SK-N-SH (cell line): ENCODE measurements at regions not wholly inside any gene's neighbourhood (a gene's known extent, or its start where the extent isn't known, plus 50 kb on each side); places are given as distances from the start of the nearest gene placed in this dataset.

Experiments used
- CTCF ChIA-PET: fragments of 300-600, 350-600 bp; formaldehyde crosslinking; extraction: SDS; loops from one replicate; lab custom pipeline; 2021; lab: Yijun Ruan, JAX
- POLR2A ChIA-PET: fragments of 350-600 bp; sonication (Branson Sonifier 250); formaldehyde crosslinking; extraction: SDS; loops from one replicate; lab custom pipeline; 2020; ENCODE audit warnings: antibody characterized with exemption, inconsistent platforms; lab: Yijun Ruan, JAX
- DNase-seq: peaks from one replicate; pipeline ENCODE4 v3.0.0; 2012
- H2AFZ ChIP-seq: fragments of 200-600 bp; sonication (generic); 2 replicates; pipeline ENCODE4 v1.8.1; 2016; ENCODE audit warnings: antibody characterized with exemption, mild to moderate bottlenecking, low read depth
- H3F3A ChIP-seq: fragments of 200-600 bp; sonication (generic); replicated peaks from 2 replicates; pipeline ENCODE3; 2016; ENCODE audit warnings: antibody characterized with exemption, mild to moderate bottlenecking; ENCODE audit not compliant: insufficient read depth
- H3K27ac ChIP-seq, 2 experiments: fragments of 200-500 bp in 1 of 2; fragments of 200-600 bp in 1 of 2; sonication (Bioruptor generic) in 1 of 2; sonication (generic), shearing (Covaris generic) in 1 of 2; 2 replicates each; pipeline versions ENCODE4 v1.5.1 to v1.6.1; 2014 to 2016; ENCODE audit warnings: low read depth in 2 of 2, inconsistent platforms in 1 of 2, low read length in 1 of 2, mild to moderate bottlenecking in 1 of 2, mixed read lengths in 1 of 2
- H3K27me3 ChIP-seq: fragments of 200-600 bp; sonication (generic), shearing (Covaris generic); 2 replicates; pipeline ENCODE4 v1.6.1; 2016; ENCODE audit warnings: mixed run types; ENCODE audit not compliant: insufficient read depth
- H3K36me3 ChIP-seq, 2 experiments: fragments of 200-500 bp in 1 of 2; fragments of 200-600 bp in 1 of 2; sonication (Bioruptor generic) in 1 of 2; sonication (generic) in 1 of 2; replicated peaks in 1 of 2; 2 replicates each; pipeline versions ENCODE3 to v1.5.1; 2014 to 2016; ENCODE audit warnings: low read length in 1 of 2, mild to moderate bottlenecking in 1 of 2; ENCODE audit not compliant: insufficient read depth in 2 of 2, control insufficient read depth in 1 of 2
- H3K4me1 ChIP-seq, 2 experiments: fragments of 200-500 bp in 1 of 2; fragments of 200-600 bp in 1 of 2; sonication (Bioruptor generic) in 1 of 2; sonication (generic), shearing (Covaris generic) in 1 of 2; 2 replicates each; pipeline versions ENCODE4 v1.5.1 to v1.6.1; 2014 to 2016; ENCODE audit warnings: low read depth in 1 of 2, low read length in 1 of 2, mixed run types in 1 of 2; ENCODE audit not compliant: insufficient read depth in 2 of 2, control insufficient read depth in 1 of 2
- H3K4me2 ChIP-seq: fragments of 200-600 bp; sonication (generic), shearing (Covaris generic); 2 replicates; pipeline ENCODE4 v1.6.1; 2017; ENCODE audit warnings: mixed run types
- H3K4me3 ChIP-seq, 2 experiments: fragments of 200-500 bp in 1 of 2; fragments of 200-600 bp in 1 of 2; sonication (Bioruptor generic) in 1 of 2; sonication (generic), shearing (Covaris generic) in 1 of 2; 2 replicates each; pipeline versions ENCODE4 v1.5.1 to v1.8.1; 2014 to 2016; ENCODE audit warnings: low read depth in 2 of 2, inconsistent platforms in 1 of 2, low read length in 1 of 2, mild to moderate bottlenecking in 1 of 2, mixed read lengths in 1 of 2, moderate library complexity in 1 of 2
- H3K79me2 ChIP-seq: fragments of 200-600 bp; sonication (generic); 2 replicates; pipeline ENCODE4 v1.8.1; 2017; ENCODE audit warnings: mild to moderate bottlenecking; ENCODE audit not compliant: insufficient read depth
- H3K9ac ChIP-seq: fragments of 200-600 bp; sonication (generic); 2 replicates; pipeline ENCODE4 v1.6.1; 2017; ENCODE audit warnings: mixed run types
- H3K9me2 ChIP-seq: fragments of 200-600 bp; sonication (generic); 2 replicates; pipeline ENCODE4 v1.6.1; 2017; ENCODE audit warnings: mixed run types
- H3K9me3 ChIP-seq: fragments of 200-600 bp; sonication (generic); 2 replicates; pipeline ENCODE4 v1.6.1; 2017; ENCODE audit warnings: mixed run types, mild to moderate bottlenecking, moderate library complexity
- H4K20me1 ChIP-seq: fragments of 200-600 bp; sonication (generic); 2 replicates; pipeline ENCODE4 v1.6.1; 2017; ENCODE audit warnings: mild to moderate bottlenecking, mixed run types; ENCODE audit not compliant: insufficient read depth
- EP300 ChIP-seq, 2 experiments: IDR thresholded peaks; 2 replicates each; pipeline versions ENCODE4 v1.4.0 to v1.6.1; 2012; ENCODE audit warnings: borderline replicate concordance in 1 of 2, low read depth in 1 of 2, low read length in 1 of 2
- FOSL2 ChIP-seq: IDR thresholded peaks from 2 replicates; pipeline ENCODE4 v1.4.0; 2012; ENCODE audit warnings: low read depth, mild to moderate bottlenecking, moderate library complexity, borderline replicate concordance
- FOXJ3 ChIP-seq: sonication (generic); formaldehyde crosslinking; IDR thresholded peaks from 2 replicates; pipeline ENCODE4 v1.5.1; 2020; ENCODE audit warnings: mild to moderate bottlenecking, missing genetic modification reagents
- JUND ChIP-seq: IDR thresholded peaks from 2 replicates; pipeline ENCODE4 v1.4.0; 2012
- NRF1 ChIP-seq: IDR thresholded peaks from 2 replicates; pipeline ENCODE4 v1.6.1; 2012; ENCODE audit warnings: low read depth, mild to moderate bottlenecking, low read length
- POLR2AphosphoS5 ChIP-seq: IDR thresholded peaks from 2 replicates; pipeline ENCODE4 v1.6.1; 2012; ENCODE audit warnings: low read depth, low read length
- RAD21 ChIP-seq: IDR thresholded peaks from 2 replicates; pipeline ENCODE4 v1.6.1; 2012; ENCODE audit warnings: mild to moderate bottlenecking, low read length
- REST ChIP-seq: IDR thresholded peaks from 2 replicates; pipeline ENCODE4 v1.6.1; 2012; ENCODE audit warnings: mild to moderate bottlenecking, low read depth, low read length, moderate library complexity
- RFX5 ChIP-seq: IDR thresholded peaks from 2 replicates; pipeline ENCODE4 v1.6.1; 2012; ENCODE audit warnings: mild to moderate bottlenecking, improper control_type of control experiment, low read length
- SIN3A ChIP-seq: IDR thresholded peaks from 2 replicates; pipeline ENCODE4 v1.6.1; 2012; ENCODE audit warnings: low read depth, mild to moderate bottlenecking, low read length, moderate library complexity, borderline replicate concordance
- TAF1 ChIP-seq: IDR thresholded peaks from 2 replicates; pipeline ENCODE4 v1.6.1; 2012; ENCODE audit warnings: low read depth, mild to moderate bottlenecking, low read length, moderate library complexity, borderline replicate concordance
- TEAD4 ChIP-seq: IDR thresholded peaks from 2 replicates; pipeline ENCODE4 v1.4.0; 2012; ENCODE audit warnings: mild to moderate bottlenecking, borderline replicate concordance; ENCODE audit not compliant: insufficient read depth
- USF2 ChIP-seq: fragments of 150-350 bp; IDR thresholded peaks from 2 replicates; pipeline ENCODE4 v1.6.1; 2017; ENCODE audit warnings: antibody characterized with exemption, low read length, low read depth, borderline replicate concordance
- ZBTB33 ChIP-seq: IDR thresholded peaks from 2 replicates; pipeline ENCODE4 v1.4.0; 2012; ENCODE audit warnings: low read depth, borderline replicate concordance
- WGBS: methylation state at CpG from one replicate; pipeline ENCODE4 v1.1.6; 2017; ENCODE audit warnings: low lambda C conversion rate; 5-methylcytosine and 5-hydroxymethylcytosine counted together

GRCh38 chr15:35320158-35320780, 225.7 kb downstream of the DPH6 start:
- Histone ChIP-seq H3K79me2 (no peaks in the 10 kb centered on the region), H3K27me3 (no peaks in the 10 kb centered on the region), H3K36me3 (no peaks in the 10 kb centered on the region), H4K20me1 (no peaks in the 10 kb centered on the region), H3K4me1 (no peaks in the 10 kb centered on the region), H3K4me2 (no peak overlapping the region), H3K4me3 (no peak overlapping the region), H3K27ac (no peak overlapping the region), H3K9ac (no peak overlapping the region), H2AFZ (no peak overlapping the region), H3K9me3 (no peaks in the 10 kb centered on the region), H3F3A (no peaks in the 10 kb centered on the region), H3K9me2 (no peaks in the 10 kb centered on the region)
- TF ChIP-seq FOSL2: no peak
- no peak for TF ChIP-seq RFX5
- no peak for TF ChIP-seq ZBTB33
- TF ChIP-seq RAD21: no peak
- no peak for TF ChIP-seq SIN3A
- no peak for TF ChIP-seq TEAD4
- TF ChIP-seq EP300 (IDR thresholded peaks at IDR 0.05; ENCODE audit: borderline replicate concordance in 1 of 2, low read depth in 1 of 2, low read length in 1 of 2): no peak
- TF ChIP-seq FOXJ3: no peak
- TF ChIP-seq USF2: no peak
- no peak for TF ChIP-seq TAF1
- no peak for TF ChIP-seq POLR2AphosphoS5
- TF ChIP-seq JUND: no peak
- TF ChIP-seq REST: no peak
- TF ChIP-seq NRF1: no peak
- ChIA-PET POLR2A (no interaction called here), CTCF (interaction anchor here (1.4 kb wide), 1 partner anchor 11 kb away, joined by 3 read pairs; no protein-coding TSS in a partner anchor)
- WGBS: 77% methylated on average over 5 of the region's 5 CpGs
- no peak for DNase-seq
